Right lobe of liver (tissue), 4 donors: ENCODE measurements at regions not wholly inside any gene's neighbourhood (a gene's known extent, or its start where the extent isn't known, plus 50 kb on each side); places are given as distances from the start of the nearest gene placed in this dataset.

Experiments used
- POLR2A ChIP-seq: fragments of 450-650 bp; IDR thresholded peaks from one replicate; pipeline ENCODE4 v1.6.1; 2017; ENCODE audit warnings: antibody characterized with exemption, mild to moderate bottlenecking
- TF ChIP-seq, protein P1 (sequence below), 4 donors: fragments of 200-600 bp in 3 of 4; fragments of 450-650 bp in 1 of 4; IDR thresholded peaks; one replicate each; pipeline versions ENCODE4 v1.5.1 to v1.8.0; 2016 to 2022; ENCODE audit warnings: antibody characterized with exemption in 4 of 4, mild to moderate bottlenecking in 2 of 4
- donor health status: DM: no; HTN: no; CAD: no.
- donor health status: DM: no; HTN: no; CAD: no.
- donor health status: DM: no; HTN: yes; CAD: no.

DNA sequence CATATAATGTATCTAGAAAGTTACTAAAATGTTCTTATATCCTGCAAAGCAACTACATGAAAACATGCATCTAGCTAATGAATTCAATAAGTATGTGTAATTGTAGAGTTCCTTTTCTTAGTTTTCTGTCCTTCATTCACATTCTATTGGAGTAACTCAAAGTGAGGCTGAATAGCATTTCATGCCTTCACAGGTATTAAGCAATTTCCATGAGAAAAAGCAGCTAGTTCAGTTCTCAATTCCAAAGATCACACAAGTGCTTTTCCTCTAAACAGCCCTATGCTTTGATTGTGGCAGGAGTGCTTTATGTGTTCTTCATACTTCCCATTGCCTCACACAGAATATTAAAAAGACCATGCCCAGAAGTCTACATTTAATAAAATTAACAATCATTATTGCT, 274.9 kb downstream of the RFPL4B start:
- TF ChIP-seq, protein P1, sequence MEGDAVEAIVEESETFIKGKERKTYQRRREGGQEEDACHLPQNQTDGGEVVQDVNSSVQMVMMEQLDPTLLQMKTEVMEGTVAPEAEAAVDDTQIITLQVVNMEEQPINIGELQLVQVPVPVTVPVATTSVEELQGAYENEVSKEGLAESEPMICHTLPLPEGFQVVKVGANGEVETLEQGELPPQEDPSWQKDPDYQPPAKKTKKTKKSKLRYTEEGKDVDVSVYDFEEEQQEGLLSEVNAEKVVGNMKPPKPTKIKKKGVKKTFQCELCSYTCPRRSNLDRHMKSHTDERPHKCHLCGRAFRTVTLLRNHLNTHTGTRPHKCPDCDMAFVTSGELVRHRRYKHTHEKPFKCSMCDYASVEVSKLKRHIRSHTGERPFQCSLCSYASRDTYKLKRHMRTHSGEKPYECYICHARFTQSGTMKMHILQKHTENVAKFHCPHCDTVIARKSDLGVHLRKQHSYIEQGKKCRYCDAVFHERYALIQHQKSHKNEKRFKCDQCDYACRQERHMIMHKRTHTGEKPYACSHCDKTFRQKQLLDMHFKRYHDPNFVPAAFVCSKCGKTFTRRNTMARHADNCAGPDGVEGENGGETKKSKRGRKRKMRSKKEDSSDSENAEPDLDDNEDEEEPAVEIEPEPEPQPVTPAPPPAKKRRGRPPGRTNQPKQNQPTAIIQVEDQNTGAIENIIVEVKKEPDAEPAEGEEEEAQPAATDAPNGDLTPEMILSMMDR (IDR thresholded peaks at IDR 0.05): no peak
- no peak for TF ChIP-seq POLR2A
